Activated naive CD8-positive, alpha-beta T cell treated with anti-CD3 and anti-CD28 coated beads, Interleukin-2, amount 50 U/mL, for 24 hours (primary cell): ENCODE measurements at regions not wholly inside any gene's neighbourhood (a gene's known extent, or its start where the extent isn't known, plus 50 kb on each side); places are given as distances from the start of the nearest gene placed in this dataset.

Source experiments
- ATAC-seq: fragments of 150-1000 bp; cut with Tn5 transposase; one replicate; pipeline ENCODE4 v1.10.0; 2021
- DNase-seq: peaks from one replicate; pipeline ENCODE4 v3.0.0; 2021
- H3K27ac Mint-ChIP-seq: one replicate; pipeline ENCODE4 v1.8.0; 2021; ENCODE audit warnings: mild to moderate bottlenecking, mixed read lengths
- H3K27me3 Mint-ChIP-seq: one replicate; pipeline ENCODE4 v1.8.0; 2021; ENCODE audit warnings: mixed read lengths
- H3K36me3 Mint-ChIP-seq: one replicate; pipeline ENCODE4 v1.8.0; 2021; ENCODE audit warnings: low read depth, mixed read lengths
- H3K4me1 Mint-ChIP-seq: one replicate; pipeline ENCODE4 v1.8.0; 2021; ENCODE audit warnings: mixed read lengths
- H3K4me3 Mint-ChIP-seq: one replicate; pipeline ENCODE4 v1.8.0; 2021; ENCODE audit warnings: mild to moderate bottlenecking, moderate library complexity, mixed read lengths
- H3K9me3 Mint-ChIP-seq: one replicate; pipeline ENCODE4 v1.8.0; 2021; ENCODE audit warnings: mixed read lengths

- Mint-ChIP-seq H3K4me3 (no peak overlapping the region), H3K27me3 (no peaks in the 10 kb centered on the region), H3K4me1 (no peaks in the 10 kb centered on the region), H3K36me3 (no peaks in the 10 kb centered on the region), H3K9me3 (no peaks in the 10 kb centered on the region), H3K27ac (no peak overlapping the region)
- ATAC-seq = no peak
- no peak for DNase-seq
Measured at GRCh38 chrX:44470816-44471215, 71.8 kb downstream of the FUNDC1 start.

GRCh38 chrX:44462850-44463249 is 79.8 kb downstream of the FUNDC1 start:
- Mint-ChIP-seq H3K36me3 (no peaks in the 10 kb centered on the region), H3K4me3 (no peak overlapping the region), H3K27ac (no peak overlapping the region), H3K4me1 (no peaks in the 10 kb centered on the region), H3K9me3 (no peaks in the 10 kb centered on the region), H3K27me3 (no peaks in the 10 kb centered on the region)
- DNase-seq (no peak), ATAC-seq (no peak)

- DNase-seq = no peak
- Mint-ChIP-seq H3K4me3 (no peak overlapping the region), H3K27ac (no peak overlapping the region), H3K9me3 (no peaks in the 10 kb centered on the region), H3K36me3 (no peaks in the 10 kb centered on the region), H3K4me1 (no peaks in the 10 kb centered on the region), H3K27me3 (no peaks in the 10 kb centered on the region)
- ATAC-seq = no peak
Measured at GRCh38 chrX:44459501-44459900, 83.2 kb downstream of the FUNDC1 start.

- H3K27ac Mint-ChIP-seq = no peak overlapping the region
- H3K36me3 Mint-ChIP-seq = no peaks in the 10 kb centered on the region
- no peak for DNase-seq
- no peak overlapping the region for H3K4me3 Mint-ChIP-seq
- no peaks in the 10 kb centered on the region for H3K27me3 Mint-ChIP-seq
- no peaks in the 10 kb centered on the region for H3K4me1 Mint-ChIP-seq
- ATAC-seq = no peak
- H3K9me3 Mint-ChIP-seq = no peaks in the 10 kb centered on the region
Measured at GRCh38 chrX:44456685-44457084, 86.0 kb downstream of the FUNDC1 start.

- Mint-ChIP-seq H3K4me3 (no peak overlapping the region), H3K4me1 (no peaks in the 10 kb centered on the region), H3K36me3 (no peaks in the 10 kb centered on the region), H3K27me3 (no peaks in the 10 kb centered on the region), H3K27ac (no peak overlapping the region), H3K9me3 (no peaks in the 10 kb centered on the region)
- ATAC-seq (no peak), DNase-seq (no peak)
Measured at GRCh38 chrX:44451056-44451455, 91.6 kb downstream of the FUNDC1 start.

GRCh38 chrX:44447214-44447613 is 95.4 kb downstream of the FUNDC1 start:
- Mint-ChIP-seq H3K36me3 (no peaks in the 10 kb centered on the region), H3K4me1 (no peaks in the 10 kb centered on the region), H3K27me3 (no peaks in the 10 kb centered on the region), H3K9me3 (no peaks in the 10 kb centered on the region), H3K4me3 (no peak overlapping the region), H3K27ac (no peak overlapping the region)
- no peak for ATAC-seq
- no peak for DNase-seq

GRCh38 chrX:44440006-44440405 is 96.5 kb upstream of the EFHC2 start:
- no peaks in the 10 kb centered on the region for H3K4me1 Mint-ChIP-seq
- H3K27ac Mint-ChIP-seq = no peak overlapping the region
- ATAC-seq (no peak), DNase-seq (no peak)
- H3K36me3 Mint-ChIP-seq = no peaks in the 10 kb centered on the region
- H3K9me3 Mint-ChIP-seq = no peaks in the 10 kb centered on the region
- no peak overlapping the region for H3K4me3 Mint-ChIP-seq
- H3K27me3 Mint-ChIP-seq = no peaks in the 10 kb centered on the region

- no peaks in the 10 kb centered on the region for H3K36me3 Mint-ChIP-seq
- no peaks in the 10 kb centered on the region for H3K4me1 Mint-ChIP-seq
- H3K27ac Mint-ChIP-seq = no peak overlapping the region
- H3K9me3 Mint-ChIP-seq = no peaks in the 10 kb centered on the region
- no peaks in the 10 kb centered on the region for H3K27me3 Mint-ChIP-seq
- ATAC-seq (no peak), DNase-seq (no peak)
- H3K4me3 Mint-ChIP-seq = no peak overlapping the region
Measured at GRCh38 chrX:44439242-44439794, 95.8 kb upstream of the EFHC2 start.

GRCh38 chrX:44435047-44435446 is 91.6 kb upstream of the EFHC2 start:
- H3K9me3 Mint-ChIP-seq = no peaks in the 10 kb centered on the region
- no peak overlapping the region for H3K27ac Mint-ChIP-seq
- H3K27me3 Mint-ChIP-seq = no peaks in the 10 kb centered on the region
- H3K36me3 Mint-ChIP-seq = no peaks in the 10 kb centered on the region
- no peaks in the 10 kb centered on the region for H3K4me1 Mint-ChIP-seq
- ATAC-seq = no peak
- H3K4me3 Mint-ChIP-seq = no peak overlapping the region
- no peak for DNase-seq

- Mint-ChIP-seq H3K27ac (no peak overlapping the region), H3K9me3 (no peaks in the 10 kb centered on the region), H3K27me3 (no peaks in the 10 kb centered on the region), H3K36me3 (no peaks in the 10 kb centered on the region), H3K4me3 (no peak overlapping the region), H3K4me1 (no peaks in the 10 kb centered on the region)
- ATAC-seq = no peak
- DNase-seq = no peak
Measured at GRCh38 chrX:44433556-44433955, 90.1 kb upstream of the EFHC2 start.

GRCh38 chrX:44432641-44433040 is 89.2 kb upstream of the EFHC2 start:
- H3K27me3 Mint-ChIP-seq = no peaks in the 10 kb centered on the region
- H3K36me3 Mint-ChIP-seq = no peaks in the 10 kb centered on the region
- H3K4me1 Mint-ChIP-seq = no peaks in the 10 kb centered on the region
- no peaks in the 10 kb centered on the region for H3K9me3 Mint-ChIP-seq
- DNase-seq (no peak), ATAC-seq (no peak)
- H3K4me3 Mint-ChIP-seq = no peak overlapping the region
- H3K27ac Mint-ChIP-seq = no peak overlapping the region

- Mint-ChIP-seq H3K4me3 (no peak overlapping the region), H3K36me3 (no peaks in the 10 kb centered on the region), H3K27me3 (no peaks in the 10 kb centered on the region), H3K4me1 (no peaks in the 10 kb centered on the region), H3K9me3 (no peaks in the 10 kb centered on the region), H3K27ac (no peak overlapping the region)
- no peak for DNase-seq
- ATAC-seq = no peak
Measured at GRCh38 chrX:44431194-44431593, 87.7 kb upstream of the EFHC2 start.

- Mint-ChIP-seq H3K4me3 (no peak overlapping the region), H3K27ac (no peak overlapping the region), H3K36me3 (no peaks in the 10 kb centered on the region), H3K27me3 (no peaks in the 10 kb centered on the region), H3K4me1 (no peaks in the 10 kb centered on the region), H3K9me3 (no peaks in the 10 kb centered on the region)
- ATAC-seq (no peak), DNase-seq (no peak)
Measured at GRCh38 chrX:44428989-44429627, 85.6 kb upstream of the EFHC2 start.

GRCh38 chrX:44422631-44423030 is 79.2 kb upstream of the EFHC2 start:
- DNase-seq (no peak), ATAC-seq (no peak)
- no peaks in the 10 kb centered on the region for H3K4me1 Mint-ChIP-seq
- H3K4me3 Mint-ChIP-seq = no peak overlapping the region
- no peak overlapping the region for H3K27ac Mint-ChIP-seq
- H3K36me3 Mint-ChIP-seq = no peaks in the 10 kb centered on the region
- no peaks in the 10 kb centered on the region for H3K9me3 Mint-ChIP-seq
- no peaks in the 10 kb centered on the region for H3K27me3 Mint-ChIP-seq

- no peaks in the 10 kb centered on the region for H3K27me3 Mint-ChIP-seq
Measured at GRCh38 chrX:44415639-44416386, 72.3 kb upstream of the EFHC2 start.

More at GRCh38 chrX:44415639-44416386, 72.3 kb upstream of the EFHC2 start:
- Mint-ChIP-seq H3K9me3 (no peaks in the 10 kb centered on the region), H3K4me1 (no peaks in the 10 kb centered on the region), H3K27ac (no peak overlapping the region), H3K4me3 (no peak overlapping the region), H3K36me3 (no peaks in the 10 kb centered on the region)
- ATAC-seq = no peak
- no peak for DNase-seq
